DOHH2 (cell line): ENCODE measurements at regions not wholly inside any gene's neighbourhood (a gene's known extent, or its start where the extent isn't known, plus 50 kb on each side); places are given as distances from the start of the nearest gene placed in this dataset.
"Not testable (repeated sequence)": the region's sequence is repeated elsewhere in the genome, so short reads cannot be mapped to it uniquely, and the experiment has no call there.

ENCODE experiments used
- H3F3A ChIP-seq: fragments of 200-600 bp; sonication (generic), shearing (Covaris generic); 2 replicates; pipeline ENCODE4 v1.6.0; 2016; ENCODE audit warnings: antibody characterized with exemption, mild to moderate bottlenecking; ENCODE audit not compliant: control insufficient read depth, insufficient read depth
- H3K27ac ChIP-seq: fragments of 200-600 bp; sonication (generic); 2 replicates; pipeline ENCODE4 v1.5.1; 2014; ENCODE audit warnings: low read depth, mild to moderate bottlenecking, low read length, moderate library complexity
- H3K27me3 ChIP-seq: fragments of 200-600 bp; sonication (generic); 2 replicates; pipeline ENCODE4 v1.6.1; 2014; ENCODE audit warnings: mild to moderate bottlenecking, low read length, mixed read lengths; ENCODE audit not compliant: control insufficient read depth
- H3K36me3 ChIP-seq: fragments of 200-600 bp; sonication (generic); 2 replicates; pipeline ENCODE4 v1.6.1; 2014; ENCODE audit warnings: mild to moderate bottlenecking, low read length, moderate library complexity, mixed read lengths; ENCODE audit not compliant: control insufficient read depth
- H3K4me1 ChIP-seq: fragments of 200-600 bp; sonication (generic); 2 replicates; pipeline ENCODE4 v1.6.1; 2014; ENCODE audit warnings: mild to moderate bottlenecking, low read length, mixed read lengths; ENCODE audit not compliant: control insufficient read depth
- H3K4me2 ChIP-seq: fragments of 200-600 bp; sonication (generic); 2 replicates; pipeline ENCODE4 v1.6.0; 2014; ENCODE audit warnings: mild to moderate bottlenecking, low read length, moderate library complexity
- H3K4me3 ChIP-seq: fragments of 200-600 bp; sonication (generic); 2 replicates; pipeline ENCODE4 v1.5.1; 2014; ENCODE audit warnings: mild to moderate bottlenecking, low read length, mixed read lengths
- H3K79me2 ChIP-seq: fragments of 200-600 bp; sonication (generic); 2 replicates; pipeline ENCODE4 v1.6.1; 2014; ENCODE audit warnings: mild to moderate bottlenecking, low read length, mixed read lengths; ENCODE audit not compliant: control insufficient read depth
- H3K9me2 ChIP-seq: fragments of 200-600 bp; sonication (generic); replicated peaks from 2 replicates; pipeline ENCODE4 v1.6.1; 2014; ENCODE audit warnings: mild to moderate bottlenecking, low read length, mixed read lengths; ENCODE audit not compliant: control insufficient read depth
- H3K9me3 ChIP-seq: fragments of 200-600 bp; sonication (generic); 2 replicates; pipeline ENCODE4 v1.6.1; 2014; ENCODE audit warnings: antibody characterized with exemption, low read length, mixed read lengths; ENCODE audit not compliant: control insufficient read depth, insufficient read depth
- H4K20me1 ChIP-seq: fragments of 200-600 bp; sonication (generic); 2 replicates; pipeline ENCODE4 v1.6.0; 2014; ENCODE audit warnings: low read depth, mild to moderate bottlenecking, antibody characterized with exemption, low read length, moderate library complexity; ENCODE audit not compliant: control insufficient read depth, insufficient read depth
- CTCF ChIP-seq: fragments of 200-600 bp; sonication (generic); IDR thresholded peaks from one replicate; pipeline ENCODE4 v1.5.1; 2014; ENCODE audit warnings: antibody characterized with exemption, mild to moderate bottlenecking, low read depth, low read length; ENCODE audit not compliant: poor library complexity, severe bottlenecking
- EZH2phosphoT487 ChIP-seq: fragments of 200-600 bp; sonication (generic); IDR thresholded peaks from 2 replicates; pipeline ENCODE4 v1.6.1; 2017; ENCODE audit warnings: borderline replicate concordance, mild to moderate bottlenecking, antibody characterized with exemption, low read length, moderate library complexity, mixed read lengths

- Histone ChIP-seq H3K79me2 (no peaks in the 10 kb centered on the region), H3F3A (no peaks in the 10 kb centered on the region), H3K4me2 (no peak overlapping the region), H3K4me3 (no peak overlapping the region), H4K20me1 (no peaks in the 10 kb centered on the region), H3K36me3 (no peaks in the 10 kb centered on the region), H3K9me2 (no peaks in the 10 kb centered on the region), H3K4me1 (no peaks in the 10 kb centered on the region), H3K27ac (no peak overlapping the region), H3K27me3 (no peaks in the 10 kb centered on the region), H3K9me3 (no peaks in the 10 kb centered on the region)
- no peak for TF ChIP-seq CTCF
Measured at GRCh38 chr11:101835506-101836063, 79.2 kb upstream of the CEP126 start.

DNA sequence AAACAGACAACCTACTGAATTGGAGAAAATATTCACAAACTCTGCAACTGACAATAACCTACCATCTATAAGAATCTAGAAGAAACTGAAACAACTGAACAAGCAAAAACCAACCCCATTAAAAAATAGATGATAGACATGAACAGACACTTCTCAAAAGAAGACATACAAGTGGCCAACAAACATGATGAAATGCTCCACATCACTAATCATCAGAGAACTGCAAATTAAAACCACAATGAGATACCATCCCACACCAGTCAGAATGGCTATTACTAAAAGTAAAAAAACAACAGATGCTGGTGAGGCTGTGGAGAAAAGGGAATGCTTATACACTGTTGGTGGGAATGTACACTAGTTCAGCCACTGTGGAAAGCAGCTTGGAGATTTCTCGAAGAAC lies 84.3 kb upstream of the CEP126 start:
- H3K4me2 ChIP-seq, H3K9me3 ChIP-seq, H4K20me1 ChIP-seq, H3F3A ChIP-seq, H3K4me1 ChIP-seq, H3K27me3 ChIP-seq, H3K36me3 ChIP-seq, H3K27ac ChIP-seq, H3K79me2 ChIP-seq, H3K4me3 ChIP-seq, H3K9me2 ChIP-seq: not testable (repeated sequence)

- no peaks in the 10 kb centered on the region for H3K27me3 ChIP-seq
- no peaks in the 10 kb centered on the region for H3K4me1 ChIP-seq
- no peaks in the 10 kb centered on the region for H3F3A ChIP-seq
- no peaks in the 10 kb centered on the region for H3K9me3 ChIP-seq
- H3K27ac ChIP-seq, result no peak overlapping the region
- H4K20me1 ChIP-seq, result no peaks in the 10 kb centered on the region
- TF ChIP-seq EZH2phosphoT487 (no peak), CTCF (no peak)
- no peaks in the 10 kb centered on the region for H3K79me2 ChIP-seq
- no peak overlapping the region for H3K4me2 ChIP-seq
- H3K36me3 ChIP-seq, result no peaks in the 10 kb centered on the region
- H3K4me3 ChIP-seq, result no peak overlapping the region
- H3K9me2 ChIP-seq, result no peaks in the 10 kb centered on the region
Measured at GRCh38 chr11:101825531-101825930, 89.3 kb upstream of the CEP126 start.

DNA sequence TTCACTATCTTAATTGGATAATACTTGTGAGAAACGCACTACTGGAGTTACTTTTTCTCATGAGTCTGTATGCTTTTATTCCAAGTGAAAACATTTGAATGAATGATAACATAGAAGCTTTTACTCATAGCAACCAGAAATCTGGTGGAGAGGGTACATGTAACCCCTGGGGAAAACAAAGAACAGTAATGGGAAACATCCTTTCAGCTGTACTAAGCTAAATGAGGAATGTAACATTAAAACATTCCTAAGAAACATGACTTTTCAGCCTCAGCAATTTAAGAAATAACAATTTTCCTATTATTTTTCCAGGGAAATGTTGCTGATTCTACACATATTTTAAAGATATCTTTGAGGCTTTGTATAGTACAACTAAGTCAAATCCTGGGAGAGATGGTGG lies 97.2 kb upstream of the CEP126 start:
- H3K79me2 ChIP-seq, result no peaks in the 10 kb centered on the region
- H3K36me3 ChIP-seq, result no peaks in the 10 kb centered on the region
- no peak overlapping the region for H3K4me3 ChIP-seq
- H3K9me3 ChIP-seq, result no peaks in the 10 kb centered on the region
- no peaks in the 10 kb centered on the region for H3K4me1 ChIP-seq
- no peaks in the 10 kb centered on the region for H4K20me1 ChIP-seq
- no peaks in the 10 kb centered on the region for H3K27me3 ChIP-seq
- TF ChIP-seq CTCF, result no peak
- no peak for TF ChIP-seq EZH2phosphoT487
- no peaks in the 10 kb centered on the region for H3F3A ChIP-seq
- no peaks in the 10 kb centered on the region for H3K9me2 ChIP-seq
- no peak overlapping the region for H3K4me2 ChIP-seq
- no peak overlapping the region for H3K27ac ChIP-seq
